RWPE1 (cell line): ENCODE measurements at regions not wholly inside any gene's neighbourhood (a gene's known extent, or its start where the extent isn't known, plus 50 kb on each side); places are given as distances from the start of the nearest gene placed in this dataset.

Experiments used
- CTCF ChIA-PET: fragments of 350-600 bp; sonication (Branson Sonifier 250); formaldehyde crosslinking; extraction: SDS; loops from one replicate; lab custom pipeline; 2021; lab: Yijun Ruan, JAX
- POLR2A ChIA-PET: fragments of 400-600 bp; formaldehyde crosslinking; extraction: SDS; loops from one replicate; lab custom pipeline; 2020; ENCODE audit warnings: antibody characterized with exemption; ENCODE audit not compliant: low non-redundant PET; lab: Yijun Ruan, JAX
- DNase-seq: peaks from one replicate; pipeline ENCODE4 v3.0.0; 2012; ENCODE audit warnings: low spot score
- H3K27ac ChIP-seq: fragments of 450-650 bp; 2 replicates; pipeline ENCODE4 v1.5.1; 2017
- TF ChIP-seq, protein P1 (sequence below): fragments of 450-650 bp; conservative IDR thresholded peaks from 2 replicates; pipeline ENCODE4 v1.5.1; 2017; ENCODE audit warnings: low read depth, mild to moderate bottlenecking

DNA sequence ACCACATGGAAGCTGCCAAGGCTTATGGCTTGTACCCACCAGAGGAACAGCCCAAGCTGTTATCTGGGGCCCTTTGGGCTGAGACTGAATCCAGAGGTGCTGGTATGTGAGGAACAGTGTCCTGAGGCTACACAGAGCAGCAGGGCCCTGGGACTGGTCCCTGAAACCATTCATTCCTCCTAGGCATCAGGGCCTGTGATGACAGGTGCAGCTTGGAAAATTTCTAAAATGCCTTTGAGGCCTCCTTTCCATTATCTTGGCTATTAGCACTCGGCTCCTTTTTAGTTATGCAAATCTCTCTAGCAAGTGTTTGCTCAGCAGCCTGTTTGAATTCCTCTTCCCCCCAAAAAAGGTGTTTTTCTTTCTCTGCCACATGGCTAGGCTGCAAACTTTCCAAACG is 1151.7 kb upstream of the LRRN3 start:
- DNase-seq = no peak
- POLR2A ChIA-PET = no interaction called here
- no peak overlapping the region for H3K27ac ChIP-seq
- CTCF ChIA-PET = no interaction called here
- TF ChIP-seq, protein P1, sequence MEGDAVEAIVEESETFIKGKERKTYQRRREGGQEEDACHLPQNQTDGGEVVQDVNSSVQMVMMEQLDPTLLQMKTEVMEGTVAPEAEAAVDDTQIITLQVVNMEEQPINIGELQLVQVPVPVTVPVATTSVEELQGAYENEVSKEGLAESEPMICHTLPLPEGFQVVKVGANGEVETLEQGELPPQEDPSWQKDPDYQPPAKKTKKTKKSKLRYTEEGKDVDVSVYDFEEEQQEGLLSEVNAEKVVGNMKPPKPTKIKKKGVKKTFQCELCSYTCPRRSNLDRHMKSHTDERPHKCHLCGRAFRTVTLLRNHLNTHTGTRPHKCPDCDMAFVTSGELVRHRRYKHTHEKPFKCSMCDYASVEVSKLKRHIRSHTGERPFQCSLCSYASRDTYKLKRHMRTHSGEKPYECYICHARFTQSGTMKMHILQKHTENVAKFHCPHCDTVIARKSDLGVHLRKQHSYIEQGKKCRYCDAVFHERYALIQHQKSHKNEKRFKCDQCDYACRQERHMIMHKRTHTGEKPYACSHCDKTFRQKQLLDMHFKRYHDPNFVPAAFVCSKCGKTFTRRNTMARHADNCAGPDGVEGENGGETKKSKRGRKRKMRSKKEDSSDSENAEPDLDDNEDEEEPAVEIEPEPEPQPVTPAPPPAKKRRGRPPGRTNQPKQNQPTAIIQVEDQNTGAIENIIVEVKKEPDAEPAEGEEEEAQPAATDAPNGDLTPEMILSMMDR = no peak

DNA sequence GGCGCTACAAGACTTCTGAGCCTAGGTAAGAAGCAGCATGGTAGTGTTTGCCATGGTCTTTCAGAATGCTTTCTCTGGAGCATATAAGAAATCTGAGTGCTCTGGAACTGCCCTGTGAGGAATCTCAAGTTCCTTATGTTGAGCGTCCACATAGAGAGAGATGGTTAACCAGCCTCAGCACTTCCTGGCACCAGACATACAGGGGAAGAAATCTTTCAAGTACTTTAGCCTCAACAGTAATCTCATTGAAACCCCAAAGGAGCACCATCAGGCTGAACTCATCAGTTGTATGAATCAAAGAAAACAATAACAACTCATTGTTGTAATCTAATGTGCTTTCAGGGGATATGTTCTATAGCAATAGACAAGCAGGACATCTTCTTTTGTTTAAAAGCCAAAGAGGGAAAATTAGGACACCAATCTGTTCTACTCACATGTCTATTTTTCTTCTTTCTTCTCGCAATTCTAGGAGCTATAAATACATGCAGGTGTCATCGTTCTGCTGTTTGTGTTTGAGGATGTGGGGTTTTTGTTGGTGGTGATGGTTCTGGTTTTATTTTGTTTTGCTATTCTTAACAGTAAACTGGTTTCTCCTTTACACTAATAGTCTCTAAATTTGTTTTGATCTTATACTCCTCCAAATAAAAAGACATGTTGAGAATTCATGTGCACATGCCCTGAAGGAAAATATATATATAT is 1145.0 kb upstream of the LRRN3 start:
- ChIA-PET POLR2A (no interaction called here), CTCF (interaction anchor here (0.6 kb wide), 1 partner anchor 452 kb away, joined by 3 read pairs; no protein-coding TSS in a partner anchor)
- DNase-seq = no peak
- TF ChIP-seq, protein P1 = no peak
- no peak overlapping the region for H3K27ac ChIP-seq

DNA sequence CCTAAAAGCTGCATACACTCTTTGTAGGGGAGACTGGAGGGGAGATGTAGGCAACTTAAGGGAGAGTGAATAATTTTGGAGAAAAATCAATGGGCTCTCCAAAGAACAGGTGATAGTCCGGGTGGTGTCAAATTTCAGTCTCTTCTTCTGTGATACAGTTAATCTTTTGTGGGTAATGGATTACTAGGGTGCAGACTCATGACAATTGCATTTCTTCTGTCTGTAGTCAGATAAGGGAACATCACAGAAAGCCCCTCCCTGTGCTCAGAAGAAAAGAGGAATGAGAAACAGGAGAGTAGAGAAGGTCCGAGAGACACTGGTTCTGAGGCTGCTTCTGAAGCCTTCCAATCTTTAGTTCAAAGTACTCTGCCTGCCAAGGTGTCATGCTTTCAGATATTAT is 1140.7 kb upstream of the LRRN3 start:
- H3K27ac ChIP-seq = no peak overlapping the region
- no peak for DNase-seq
- ChIA-PET CTCF (no interaction called here), POLR2A (no interaction called here)
- TF ChIP-seq, protein P1 = no peak

DNA sequence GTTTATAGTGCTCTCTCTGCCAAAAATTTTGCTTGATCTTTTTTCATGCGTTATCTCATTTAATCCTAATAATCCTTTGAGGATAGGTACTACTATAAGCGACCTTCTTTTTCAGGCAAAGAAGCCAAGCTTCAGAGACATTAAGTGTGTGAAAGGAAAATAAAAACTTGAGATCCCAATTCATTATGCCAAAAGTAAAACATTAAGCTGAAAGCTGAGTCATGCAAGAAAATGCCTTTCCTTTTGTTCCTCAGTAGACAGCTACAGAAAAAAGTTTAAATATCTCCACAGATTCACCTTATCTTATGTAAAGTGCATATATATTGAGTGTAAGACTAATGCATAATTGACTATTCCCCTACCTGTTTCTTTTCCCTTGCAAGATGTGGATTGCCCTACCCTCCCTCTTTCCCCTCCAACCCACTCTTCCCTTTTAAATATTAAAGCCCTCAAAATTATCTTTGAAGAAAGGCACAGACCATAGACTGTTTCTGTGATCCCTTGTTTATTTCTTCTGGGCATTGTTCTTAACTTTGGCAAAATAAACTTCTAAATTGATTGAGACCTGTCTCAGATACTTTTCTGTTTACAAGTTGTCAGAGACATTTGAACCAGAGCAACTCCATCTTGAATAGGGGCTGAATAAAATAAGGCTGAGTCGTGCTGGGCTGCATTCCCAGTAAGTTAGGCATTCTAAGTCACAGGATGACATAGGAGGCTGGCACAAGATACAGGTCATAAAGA is 1139.9 kb upstream of the LRRN3 start:
- TF ChIP-seq, protein P1 = no peak

DNA sequence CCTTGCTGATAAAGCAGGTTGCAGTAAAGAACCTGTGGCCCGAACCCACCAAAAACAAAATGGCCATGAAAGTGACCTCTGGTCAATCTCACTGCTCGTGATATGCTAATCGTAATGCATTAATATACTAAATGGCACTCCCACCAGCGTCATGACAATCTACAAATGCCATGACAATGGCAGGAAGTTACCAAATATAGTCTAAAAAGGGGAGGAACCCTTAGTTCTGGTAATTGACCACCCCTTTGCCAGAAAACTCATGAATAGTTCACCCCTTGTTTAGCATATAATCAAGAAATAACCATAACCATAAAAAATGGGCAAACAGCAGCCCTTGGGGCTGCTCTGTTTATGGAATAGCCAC is 1139.4 kb upstream of the LRRN3 start:
- ChIA-PET POLR2A (no interaction called here), CTCF (no interaction called here)
- TF ChIP-seq, protein P1 = no peak
- DNase-seq = no peak
- no peak overlapping the region for H3K27ac ChIP-seq

More for the DNA sequence above, 1139.9 kb upstream of the LRRN3 start:
- DNase-seq = no peak
- ChIA-PET CTCF (no interaction called here), POLR2A (no interaction called here)
- no peak overlapping the region for H3K27ac ChIP-seq

DNA sequence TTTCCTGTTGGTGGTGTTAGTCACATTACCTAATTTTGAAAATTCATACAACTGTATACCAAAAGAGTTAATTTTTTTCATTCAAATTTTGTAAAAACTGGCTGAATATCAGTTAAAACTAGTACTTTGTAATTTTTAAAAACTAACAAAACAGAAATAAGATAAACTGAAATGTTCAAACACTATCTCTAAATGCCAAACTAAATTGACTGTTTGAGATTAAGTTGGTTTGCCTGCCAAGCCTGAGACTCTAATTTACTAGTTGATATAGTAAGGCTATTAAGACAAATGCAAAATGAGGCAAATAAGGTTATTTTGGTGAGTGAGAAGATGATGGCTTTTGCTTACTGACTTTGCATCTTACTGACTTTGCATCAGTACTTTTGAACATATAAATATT is 1134.9 kb upstream of the LRRN3 start:
- CTCF ChIA-PET = no interaction called here
- no peak overlapping the region for H3K27ac ChIP-seq
- POLR2A ChIA-PET = interaction anchor here (0.7 kb wide), 1 partner anchor 428 kb away, joined by 6 read pairs; no protein-coding TSS in a partner anchor
- TF ChIP-seq, protein P1 = no peak
- no peak for DNase-seq
